ENCODE measurements at regions not wholly inside any gene's neighbourhood (a gene's known extent, or its start where the extent isn't known, plus 50 kb on each side); places are given as distances from the start of the nearest gene placed in this dataset.

DNA sequence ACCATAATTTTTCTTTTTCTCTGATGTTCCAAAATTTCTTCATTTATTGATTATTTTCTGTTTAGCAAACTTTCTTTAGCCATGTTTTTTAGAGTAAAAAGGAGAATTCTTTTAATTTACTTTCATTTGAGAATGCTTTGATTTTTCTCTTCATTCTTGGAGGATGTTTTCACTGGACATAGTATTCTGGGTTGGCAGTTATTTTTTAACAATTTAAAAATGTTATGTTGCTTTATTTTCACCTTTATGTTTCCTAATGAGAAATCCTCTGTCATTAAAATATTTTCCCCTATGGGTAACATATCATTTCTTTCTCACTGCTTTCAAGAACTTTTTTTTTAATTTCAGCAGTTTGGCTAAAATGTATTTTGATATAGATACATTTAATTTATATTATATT is 631.4 kb upstream of the CDH2 start:
- TF ChIP-seq, protein P1, sequence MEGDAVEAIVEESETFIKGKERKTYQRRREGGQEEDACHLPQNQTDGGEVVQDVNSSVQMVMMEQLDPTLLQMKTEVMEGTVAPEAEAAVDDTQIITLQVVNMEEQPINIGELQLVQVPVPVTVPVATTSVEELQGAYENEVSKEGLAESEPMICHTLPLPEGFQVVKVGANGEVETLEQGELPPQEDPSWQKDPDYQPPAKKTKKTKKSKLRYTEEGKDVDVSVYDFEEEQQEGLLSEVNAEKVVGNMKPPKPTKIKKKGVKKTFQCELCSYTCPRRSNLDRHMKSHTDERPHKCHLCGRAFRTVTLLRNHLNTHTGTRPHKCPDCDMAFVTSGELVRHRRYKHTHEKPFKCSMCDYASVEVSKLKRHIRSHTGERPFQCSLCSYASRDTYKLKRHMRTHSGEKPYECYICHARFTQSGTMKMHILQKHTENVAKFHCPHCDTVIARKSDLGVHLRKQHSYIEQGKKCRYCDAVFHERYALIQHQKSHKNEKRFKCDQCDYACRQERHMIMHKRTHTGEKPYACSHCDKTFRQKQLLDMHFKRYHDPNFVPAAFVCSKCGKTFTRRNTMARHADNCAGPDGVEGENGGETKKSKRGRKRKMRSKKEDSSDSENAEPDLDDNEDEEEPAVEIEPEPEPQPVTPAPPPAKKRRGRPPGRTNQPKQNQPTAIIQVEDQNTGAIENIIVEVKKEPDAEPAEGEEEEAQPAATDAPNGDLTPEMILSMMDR (conservative IDR thresholded peaks at IDR 0.05; ENCODE audit: low read length) = no peak
- TF ChIP-seq EZH2phosphoT487 (IDR thresholded peaks at IDR 0.05; ENCODE audit: borderline replicate concordance) = no peak
